OCI-LY3 (cell line): ENCODE measurements at regions not wholly inside any gene's neighbourhood (a gene's known extent, or its start where the extent isn't known, plus 50 kb on each side); places are given as distances from the start of the nearest gene placed in this dataset.

Source experiments
- H2AFZ ChIP-seq: fragments of 200-600, 300-600 bp; shearing (Covaris generic); 2 replicates; pipeline ENCODE4 v1.6.0; 2014; ENCODE audit warnings: antibody characterized with exemption, low read depth, low read length
- H3K27ac ChIP-seq: fragments of 200-600, 300-600 bp; sonication (generic); 2 replicates; pipeline ENCODE4 v1.5.1; 2014; ENCODE audit warnings: mild to moderate bottlenecking, low read length, moderate library complexity, mixed read lengths
- H3K27me3 ChIP-seq: fragments of 200-600, 300-600 bp; sonication (generic); 2 replicates; pipeline ENCODE4 v1.6.1; 2014; ENCODE audit warnings: low read depth, low read length, mixed read lengths
- H3K36me3 ChIP-seq: fragments of 200-600, 300-600 bp; sonication (generic); replicated peaks from 2 replicates; pipeline ENCODE3; 2014; ENCODE audit warnings: low read depth, low read length, mixed read lengths
- H3K4me1 ChIP-seq: fragments of 300-600, 200-600 bp; sonication (generic); 2 replicates; pipeline ENCODE4 v1.6.1; 2014; ENCODE audit warnings: low read length, mixed read lengths
- H3K4me2 ChIP-seq: fragments of 200-600, 300-600 bp; sonication (generic); 2 replicates; pipeline ENCODE4 v1.6.1; 2014; ENCODE audit warnings: low read length, mixed read lengths
- H3K4me3 ChIP-seq: fragments of 300-600, 200-600 bp; sonication (generic); 2 replicates; pipeline ENCODE4 v1.5.1; 2014; ENCODE audit warnings: antibody characterized with exemption, mild to moderate bottlenecking, low read length, moderate library complexity
- H3K79me2 ChIP-seq: fragments of 300-600, 200-600 bp; shearing (Covaris generic); 2 replicates; pipeline ENCODE4 v1.6.1; 2014; ENCODE audit warnings: mild to moderate bottlenecking, low read length, mixed read lengths
- H3K9ac ChIP-seq: fragments of 300-600, 200-600 bp; shearing (Covaris generic); 2 replicates; pipeline ENCODE4 v1.6.0; 2014; ENCODE audit warnings: mild to moderate bottlenecking, low read length, moderate library complexity
- H3K9me3 ChIP-seq: fragments of 200-600, 300-600 bp; shearing (Covaris generic); 2 replicates; pipeline ENCODE4 v1.6.1; 2014; ENCODE audit warnings: low read length, mixed read lengths; ENCODE audit not compliant: insufficient read depth
- H4K20me1 ChIP-seq: fragments of 200-600, 300-600 bp; sonication (generic); 2 replicates; pipeline ENCODE4 v1.6.1; 2016; ENCODE audit warnings: low read length, mixed read lengths; ENCODE audit not compliant: insufficient read depth
- EZH2phosphoT487 ChIP-seq: fragments of 200-600 bp; shearing (Covaris generic); IDR thresholded peaks from 2 replicates; pipeline ENCODE4 v1.6.1; 2018; ENCODE audit warnings: antibody characterized with exemption, mixed run types, low read depth
- TF ChIP-seq, protein P1 (sequence below): fragments of 200-600, 300-600 bp; sonication (generic); IDR thresholded peaks from 2 replicates; pipeline ENCODE4 v1.5.1; 2014; ENCODE audit warnings: antibody characterized with exemption, low read length, low read depth

DNA sequence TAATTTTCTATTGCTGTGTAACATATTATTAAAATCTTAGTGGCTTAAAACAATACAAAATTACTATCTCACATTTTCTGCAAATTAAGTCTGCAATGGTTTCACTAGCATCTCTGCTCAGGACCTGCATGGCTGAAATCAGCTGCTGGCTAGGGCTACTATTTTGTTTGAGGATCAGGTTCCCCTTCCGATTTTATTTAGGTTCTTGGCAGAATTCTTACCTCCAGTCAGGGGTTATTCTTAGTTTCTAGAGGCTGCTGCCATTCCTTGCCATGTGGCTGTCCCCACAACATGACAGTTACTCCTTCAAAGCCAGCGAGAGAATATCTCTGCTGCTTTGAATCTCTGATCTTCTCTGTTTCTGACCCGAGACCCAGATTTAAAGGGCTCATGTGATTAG, 424.5 kb upstream of the ANO5 start:
- Histone ChIP-seq H3K4me2 (no peak overlapping the region), H3K79me2 (no peaks in the 10 kb centered on the region), H3K27ac (no peak overlapping the region), H3K27me3 (no peaks in the 10 kb centered on the region), H2AFZ (no peak overlapping the region), H4K20me1 (no peaks in the 10 kb centered on the region), H3K9me3 (no peaks in the 10 kb centered on the region), H3K4me1 (no peaks in the 10 kb centered on the region), H3K4me3 (no peak overlapping the region), H3K36me3 (no peaks in the 10 kb centered on the region), H3K9ac (no peak overlapping the region)
- no peak for TF ChIP-seq EZH2phosphoT487
- TF ChIP-seq, protein P1, sequence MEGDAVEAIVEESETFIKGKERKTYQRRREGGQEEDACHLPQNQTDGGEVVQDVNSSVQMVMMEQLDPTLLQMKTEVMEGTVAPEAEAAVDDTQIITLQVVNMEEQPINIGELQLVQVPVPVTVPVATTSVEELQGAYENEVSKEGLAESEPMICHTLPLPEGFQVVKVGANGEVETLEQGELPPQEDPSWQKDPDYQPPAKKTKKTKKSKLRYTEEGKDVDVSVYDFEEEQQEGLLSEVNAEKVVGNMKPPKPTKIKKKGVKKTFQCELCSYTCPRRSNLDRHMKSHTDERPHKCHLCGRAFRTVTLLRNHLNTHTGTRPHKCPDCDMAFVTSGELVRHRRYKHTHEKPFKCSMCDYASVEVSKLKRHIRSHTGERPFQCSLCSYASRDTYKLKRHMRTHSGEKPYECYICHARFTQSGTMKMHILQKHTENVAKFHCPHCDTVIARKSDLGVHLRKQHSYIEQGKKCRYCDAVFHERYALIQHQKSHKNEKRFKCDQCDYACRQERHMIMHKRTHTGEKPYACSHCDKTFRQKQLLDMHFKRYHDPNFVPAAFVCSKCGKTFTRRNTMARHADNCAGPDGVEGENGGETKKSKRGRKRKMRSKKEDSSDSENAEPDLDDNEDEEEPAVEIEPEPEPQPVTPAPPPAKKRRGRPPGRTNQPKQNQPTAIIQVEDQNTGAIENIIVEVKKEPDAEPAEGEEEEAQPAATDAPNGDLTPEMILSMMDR: no peak

DNA sequence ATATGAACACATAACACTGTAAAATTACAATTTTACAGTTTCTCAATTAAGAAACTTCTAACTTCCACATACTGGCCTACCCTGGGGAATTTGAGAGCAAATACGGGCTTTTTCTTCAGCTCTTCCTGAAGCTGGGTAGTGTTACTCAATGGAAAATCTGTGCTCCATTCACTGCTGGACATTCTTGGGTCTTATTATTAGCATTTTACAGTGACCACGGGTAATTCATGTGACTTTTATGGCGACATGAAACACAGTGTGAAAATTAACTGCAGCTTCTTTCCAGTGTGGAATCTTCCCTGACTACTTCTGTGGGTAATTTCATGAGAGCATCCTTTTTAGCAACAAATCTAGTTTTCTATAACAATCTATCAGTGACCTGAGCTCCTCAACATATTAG, 423.7 kb upstream of the ANO5 start:
- no peaks in the 10 kb centered on the region for H4K20me1 ChIP-seq
- no peaks in the 10 kb centered on the region for H3K9me3 ChIP-seq
- H3K27ac ChIP-seq: no peak overlapping the region
- H2AFZ ChIP-seq: no peak overlapping the region
- H3K4me1 ChIP-seq: no peaks in the 10 kb centered on the region
- no peak overlapping the region for H3K9ac ChIP-seq
- H3K27me3 ChIP-seq: no peaks in the 10 kb centered on the region
- H3K79me2 ChIP-seq: no peaks in the 10 kb centered on the region
- no peaks in the 10 kb centered on the region for H3K36me3 ChIP-seq
- H3K4me2 ChIP-seq: no peak overlapping the region
- no peak overlapping the region for H3K4me3 ChIP-seq
- TF ChIP-seq EZH2phosphoT487: no peak
- TF ChIP-seq, protein P1: no peak

DNA sequence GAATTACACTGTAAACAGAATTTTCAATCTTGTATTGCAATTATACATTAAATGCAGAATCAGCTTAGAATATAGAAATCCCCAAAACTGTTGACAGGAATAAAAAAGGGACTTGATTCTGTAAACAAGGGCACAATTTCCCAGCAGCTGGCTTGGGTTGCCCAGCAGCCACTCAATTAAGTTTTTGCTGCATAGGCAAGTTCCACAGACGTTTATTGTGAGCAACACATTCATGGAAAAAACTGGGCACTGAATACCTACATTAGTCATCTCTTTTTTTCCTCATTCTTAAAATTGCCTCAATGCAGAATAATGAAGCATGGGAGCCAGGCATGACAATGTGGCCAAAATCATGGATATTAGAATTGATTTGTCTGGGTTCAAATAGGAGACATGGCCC, 421.8 kb upstream of the ANO5 start:
- Histone ChIP-seq H3K27me3 (no peaks in the 10 kb centered on the region), H3K4me2 (no peak overlapping the region), H4K20me1 (no peaks in the 10 kb centered on the region), H2AFZ (no peak overlapping the region), H3K79me2 (no peaks in the 10 kb centered on the region), H3K9me3 (no peaks in the 10 kb centered on the region), H3K4me3 (no peak overlapping the region), H3K36me3 (no peaks in the 10 kb centered on the region), H3K9ac (no peak overlapping the region), H3K4me1 (no peaks in the 10 kb centered on the region), H3K27ac (no peak overlapping the region)
- TF ChIP-seq, protein P1: no peak
- no peak for TF ChIP-seq EZH2phosphoT487

DNA sequence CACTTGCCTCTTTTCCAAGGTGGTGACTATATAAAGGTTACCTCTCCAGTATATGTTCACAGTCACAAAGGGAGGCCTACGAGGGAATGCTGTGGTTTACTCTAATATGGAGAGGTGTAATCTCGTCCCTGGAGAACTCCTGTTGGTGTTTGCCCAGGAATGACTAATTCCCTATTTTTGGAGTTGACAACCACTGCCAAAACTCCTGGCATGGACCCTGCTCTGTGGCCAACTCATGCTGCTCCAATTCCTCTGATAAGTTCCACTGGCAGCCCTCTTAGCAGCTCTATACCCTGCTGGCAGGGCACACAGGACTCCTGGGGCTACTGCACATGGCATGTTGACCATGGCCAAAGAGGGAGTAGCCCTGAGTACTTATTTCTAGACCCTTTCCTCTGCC, 418.7 kb upstream of the ANO5 start:
- no peaks in the 10 kb centered on the region for H3K36me3 ChIP-seq
- no peak overlapping the region for H2AFZ ChIP-seq
- H3K27ac ChIP-seq: no peak overlapping the region
- no peaks in the 10 kb centered on the region for H3K9me3 ChIP-seq
- no peaks in the 10 kb centered on the region for H3K79me2 ChIP-seq
- no peaks in the 10 kb centered on the region for H3K27me3 ChIP-seq
- no peak overlapping the region for H3K9ac ChIP-seq
- H3K4me3 ChIP-seq: no peak overlapping the region
- no peaks in the 10 kb centered on the region for H4K20me1 ChIP-seq
- TF ChIP-seq, protein P1: no peak
- no peak for TF ChIP-seq EZH2phosphoT487
- no peaks in the 10 kb centered on the region for H3K4me1 ChIP-seq
- no peak overlapping the region for H3K4me2 ChIP-seq
